IPS-11a (cell line): ENCODE measurements at regions not wholly inside any gene's neighbourhood (a gene's known extent, or its start where the extent isn't known, plus 50 kb on each side); places are given as distances from the start of the nearest gene placed in this dataset.

ENCODE experiments used
- H3K4me3 ChIP-seq: one replicate; pipeline ENCODE4 v1.5.1; 2013; ENCODE audit warnings: low read depth, low read length, control low read depth

- H3K4me3 ChIP-seq: no peak overlapping the region
Measured at GRCh38 chr16:64543441-64543840, 578.4 kb downstream of the CDH11 start.

DNA sequence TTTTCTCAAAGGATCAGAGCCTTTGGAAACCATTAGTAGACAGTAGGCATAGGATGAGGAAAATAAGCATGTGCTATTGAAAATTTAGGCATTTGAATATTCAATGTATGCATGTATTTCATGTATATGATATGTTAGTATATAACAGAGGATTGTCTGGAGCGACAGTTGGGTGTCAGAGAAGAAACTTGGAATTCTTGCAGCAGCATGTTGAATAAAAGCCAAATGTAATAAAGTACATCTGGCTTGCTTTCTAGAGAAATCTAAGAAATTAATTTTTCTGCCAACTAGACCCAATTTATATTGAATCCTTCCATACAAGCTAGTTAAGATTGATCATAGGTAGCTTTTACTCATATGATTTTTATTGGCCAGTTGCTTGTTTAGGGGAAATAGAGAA lies 578.8 kb downstream of the CDH11 start:
- no peak overlapping the region for H3K4me3 ChIP-seq

DNA sequence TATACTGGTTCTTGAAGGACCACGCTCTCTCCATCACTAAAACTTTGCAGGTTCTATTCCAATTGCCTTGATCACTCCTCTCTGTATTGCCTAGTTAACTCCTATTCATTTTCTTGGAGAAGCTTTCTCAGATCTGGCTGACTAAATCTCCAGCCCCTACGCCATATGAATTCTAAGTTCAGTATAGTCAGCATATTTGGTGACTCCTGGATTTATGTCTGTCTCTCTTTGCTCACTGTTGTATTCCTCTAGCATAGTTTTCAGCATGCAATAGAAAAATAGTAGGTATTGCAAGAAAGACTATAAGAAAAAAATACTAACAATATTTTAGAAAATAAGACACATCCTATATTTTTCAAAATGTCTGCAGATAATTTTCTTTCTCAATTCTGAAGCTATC lies 579.7 kb downstream of the CDH11 start:
- no peak overlapping the region for H3K4me3 ChIP-seq

DNA sequence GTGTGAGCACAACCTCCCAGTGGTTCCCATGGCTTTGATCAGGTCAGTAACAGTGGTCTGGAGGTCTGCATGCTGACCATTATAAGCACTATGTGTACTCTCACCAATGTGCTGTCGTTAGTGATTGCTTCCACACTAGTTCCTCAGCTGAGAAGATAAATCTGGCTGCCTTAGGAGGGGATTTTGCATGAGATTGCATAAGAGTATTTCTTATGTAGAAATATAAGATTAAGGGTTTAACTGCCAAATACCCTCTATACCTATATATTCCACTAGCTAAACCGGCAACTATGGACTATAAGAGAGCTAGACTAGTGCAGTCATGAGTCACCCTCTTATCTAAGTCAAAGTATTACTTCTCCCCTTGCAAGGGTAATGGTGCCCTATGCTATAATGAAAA lies 580.2 kb downstream of the CDH11 start:
- H3K4me3 ChIP-seq: no peak overlapping the region

DNA sequence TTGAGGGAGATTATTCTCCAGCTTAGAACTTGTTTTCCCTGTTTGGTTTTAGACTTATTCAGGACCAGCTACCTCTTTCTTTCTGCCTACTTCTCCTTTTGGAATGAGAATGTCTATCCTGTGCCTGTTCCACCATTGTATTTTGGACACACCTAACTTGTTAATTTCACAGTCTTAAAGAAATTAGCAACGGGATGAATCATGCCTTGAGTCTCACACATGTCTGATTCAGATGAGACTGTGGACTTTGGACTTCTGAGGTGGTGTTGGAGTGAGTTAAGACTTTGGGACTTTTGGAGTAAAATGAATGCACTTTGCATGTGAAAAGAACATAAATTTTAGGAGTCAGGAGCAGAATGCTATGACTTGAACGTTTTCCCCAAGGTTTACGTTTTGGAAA lies 581.4 kb downstream of the CDH11 start:
- no peak overlapping the region for H3K4me3 ChIP-seq

DNA sequence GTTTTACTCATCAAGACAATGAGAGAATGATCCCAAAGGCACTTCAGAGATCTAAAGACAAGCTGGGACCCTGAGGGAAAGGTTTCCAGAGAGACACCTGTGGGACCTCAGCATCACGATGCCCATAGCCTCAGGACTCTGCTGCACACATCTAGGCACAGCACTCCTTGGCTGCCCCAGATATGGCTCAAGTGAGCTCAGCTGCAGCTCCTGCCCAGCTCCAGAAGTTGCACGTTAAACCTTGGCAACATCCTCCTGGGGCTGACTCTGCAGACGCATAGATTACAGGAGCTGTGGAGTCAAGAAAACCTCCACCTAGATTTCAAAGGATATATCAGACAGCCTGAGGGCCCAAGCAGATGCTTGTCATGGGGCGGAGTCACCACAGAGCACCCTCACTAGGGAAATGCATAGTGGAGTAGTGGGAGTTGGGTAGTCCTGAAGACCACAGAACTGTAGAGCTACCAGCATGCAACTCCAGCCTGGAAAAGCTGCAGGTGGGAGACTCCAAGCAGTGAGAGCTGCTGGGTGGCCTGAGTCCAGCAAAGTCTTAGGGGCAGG lies 582.0 kb downstream of the CDH11 start:
- H3K4me3 ChIP-seq: no peak overlapping the region

- H3K4me3 ChIP-seq: no peak overlapping the region
Measured at GRCh38 chr16:64534180-64534780, 587.6 kb downstream of the CDH11 start.

GRCh38 chr16:64532691-64533090 lies 589.2 kb downstream of the CDH11 start:
- no peak overlapping the region for H3K4me3 ChIP-seq

GRCh38 chr16:64532117-64532516 lies 589.7 kb downstream of the CDH11 start:
- H3K4me3 ChIP-seq: no peak overlapping the region

- H3K4me3 ChIP-seq: no peak overlapping the region
Measured at GRCh38 chr16:64531401-64531800, 590.5 kb downstream of the CDH11 start.

GRCh38 chr16:64522548-64522947 lies 599.3 kb downstream of the CDH11 start:
- H3K4me3 ChIP-seq: no peak overlapping the region

GRCh38 chr16:64513871-64514270 lies 608.0 kb downstream of the CDH11 start:
- no peak overlapping the region for H3K4me3 ChIP-seq

- no peak overlapping the region for H3K4me3 ChIP-seq
Measured at GRCh38 chr16:64507240-64508024, 614.4 kb downstream of the CDH11 start.

- H3K4me3 ChIP-seq: no peak overlapping the region
Measured at GRCh38 chr16:64499211-64499610, 622.7 kb downstream of the CDH11 start.

DNA sequence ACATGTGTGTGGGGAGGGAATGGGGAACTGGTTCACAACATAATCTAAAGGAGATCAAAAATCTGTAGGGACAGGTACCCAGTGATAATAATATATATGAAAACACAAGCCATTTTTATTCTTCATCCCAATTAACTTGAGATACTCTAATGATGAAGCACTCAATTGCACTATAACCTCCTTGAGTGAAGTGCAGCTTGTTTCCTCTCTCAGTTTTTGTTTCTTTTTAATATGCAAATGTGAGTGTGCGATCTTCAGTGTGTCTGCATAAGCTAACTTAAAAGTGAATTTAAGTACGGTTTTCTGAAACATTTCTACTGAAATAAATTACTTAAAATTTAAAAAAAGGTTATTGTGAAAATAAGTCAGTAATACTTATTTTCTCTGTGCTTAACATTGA lies 623.5 kb downstream of the CDH11 start:
- H3K4me3 ChIP-seq: no peak overlapping the region

- no peak overlapping the region for H3K4me3 ChIP-seq
Measured at GRCh38 chr16:64493709-64494108, 628.2 kb downstream of the CDH11 start.

- H3K4me3 ChIP-seq: no peak overlapping the region
Measured at GRCh38 chr16:64489449-64489848, 632.4 kb downstream of the CDH11 start.

DNA sequence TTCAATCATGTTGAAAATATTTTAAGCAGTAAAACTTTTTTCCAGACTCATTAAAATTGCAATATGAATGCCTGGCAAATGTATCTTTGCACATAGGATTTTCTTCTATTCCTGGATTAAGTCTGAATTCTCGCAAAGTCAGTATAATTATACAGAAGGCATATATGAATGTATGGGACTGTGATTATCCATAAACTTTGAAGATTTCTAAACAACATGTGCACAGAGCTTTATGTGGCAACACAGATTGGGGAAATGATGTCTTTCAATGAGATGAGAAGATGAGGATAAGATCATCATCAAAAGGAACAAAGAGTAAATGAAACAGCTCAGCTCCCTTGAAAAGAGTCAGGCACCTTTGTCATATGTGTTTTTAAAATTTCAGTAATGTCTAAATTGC lies 635.3 kb downstream of the CDH11 start:
- H3K4me3 ChIP-seq: no peak overlapping the region

DNA sequence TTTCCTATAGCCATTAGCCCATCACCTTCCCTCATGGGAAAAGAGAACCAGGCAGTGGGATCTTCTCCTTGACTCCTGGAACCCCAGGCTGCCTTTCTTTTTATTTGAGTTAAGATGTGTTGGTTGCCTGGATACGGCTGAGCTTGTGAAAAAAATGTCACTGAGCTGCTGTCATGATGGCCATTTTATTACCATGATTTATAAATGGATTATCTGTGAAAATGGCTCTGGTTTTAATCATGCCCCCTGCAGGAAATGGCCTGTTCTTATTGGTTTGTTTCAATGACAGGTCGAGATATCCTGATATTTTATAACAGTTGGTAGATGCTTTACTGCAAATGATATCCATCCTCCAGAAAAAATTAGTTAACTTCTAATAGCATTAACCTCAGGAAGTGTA lies 640.4 kb downstream of the CDH11 start:
- no peak overlapping the region for H3K4me3 ChIP-seq

- no peak overlapping the region for H3K4me3 ChIP-seq
Measured at GRCh38 chr16:64478252-64478906, 643.5 kb downstream of the CDH11 start.

DNA sequence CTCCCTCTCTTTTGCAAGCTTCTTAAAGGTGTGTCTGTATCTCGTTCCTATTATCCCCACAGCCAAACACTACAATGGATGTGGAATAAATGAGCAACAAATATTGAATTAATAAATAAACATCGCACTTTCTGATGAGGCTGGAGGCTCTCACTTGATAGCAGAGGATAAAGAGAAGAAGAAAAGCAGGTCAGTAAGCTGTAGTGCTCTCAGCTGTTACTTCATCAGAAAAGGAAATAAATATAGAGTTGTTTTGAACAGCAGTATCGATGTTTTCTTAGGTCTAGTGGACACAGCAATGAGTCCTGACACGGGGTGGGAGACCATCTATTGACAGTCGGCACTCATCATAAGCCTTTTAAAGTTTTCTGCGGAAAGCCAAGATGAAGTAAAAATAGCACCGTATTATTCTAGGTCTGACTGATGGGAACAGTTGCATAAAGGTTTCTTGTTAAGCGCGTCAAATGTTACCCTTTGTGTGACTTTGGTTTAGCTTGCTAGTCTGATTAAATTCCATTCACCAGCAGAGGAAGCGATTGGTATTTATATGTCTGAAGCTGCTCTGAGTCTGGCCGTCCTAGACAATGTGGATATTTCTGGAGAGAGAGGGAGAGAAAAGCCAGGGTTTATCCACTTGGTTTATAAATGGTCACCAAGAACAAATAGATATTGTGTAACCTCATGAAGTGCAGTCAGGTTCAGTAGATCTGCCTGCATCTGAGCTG lies 646.1 kb downstream of the CDH11 start:
- H3K4me3 ChIP-seq: no peak overlapping the region
